H9 (cell line): ENCODE measurements at regions not wholly inside any gene's neighbourhood (a gene's known extent, or its start where the extent isn't known, plus 50 kb on each side); places are given as distances from the start of the nearest gene placed in this dataset.

ENCODE experiments used
- DNase-seq: peaks from one replicate; pipeline ENCODE4 v3.0.0-alpha.2; 2017
- H2AFZ ChIP-seq: one replicate; pipeline ENCODE4 v1.6.1; 2013; ENCODE audit warnings: mild to moderate bottlenecking, low read length, control low read depth, moderate library complexity
- H2AK5ac ChIP-seq: 2 replicates; pipeline ENCODE4 v1.6.1; 2013; ENCODE audit warnings: low read length, control low read depth, mixed read lengths; ENCODE audit not compliant: insufficient read length
- H2BK120ac ChIP-seq: one replicate; pipeline ENCODE4 v1.6.1; 2013; ENCODE audit warnings: low read depth, mild to moderate bottlenecking, low read length, control low read depth, inconsistent platforms; ENCODE audit not compliant: poor library complexity, severe bottlenecking
- H2BK12ac ChIP-seq: 2 replicates; pipeline ENCODE4 v1.6.1; 2013; ENCODE audit warnings: low read length, control low read depth, mixed read lengths, low read depth; ENCODE audit not compliant: insufficient read length
- H2BK15ac ChIP-seq: 2 replicates; pipeline ENCODE4 v1.6.1; 2013; ENCODE audit warnings: low read depth, low read length, control low read depth
- H2BK20ac ChIP-seq: one replicate; pipeline ENCODE4 v1.6.1; 2013; ENCODE audit warnings: low read depth, mild to moderate bottlenecking, low read length, control low read depth, inconsistent platforms; ENCODE audit not compliant: poor library complexity, severe bottlenecking
- H2BK5ac ChIP-seq: 2 replicates; pipeline ENCODE4 v1.6.1; 2013; ENCODE audit warnings: low read length, control low read depth, mixed read lengths; ENCODE audit not compliant: insufficient read length
- H3K14ac ChIP-seq: 2 replicates; pipeline ENCODE4 v1.6.1; 2013; ENCODE audit warnings: low read length, control low read depth; ENCODE audit not compliant: insufficient read depth
- H3K18ac ChIP-seq: 2 replicates; pipeline ENCODE4 v1.6.1; 2013; ENCODE audit warnings: low read depth, mild to moderate bottlenecking, mixed read lengths, low read length, control low read depth; ENCODE audit not compliant: insufficient read length
- H3K23ac ChIP-seq: 2 replicates; pipeline ENCODE4 v1.6.1; 2013; ENCODE audit warnings: low read length, control low read depth, mixed read lengths, low read depth; ENCODE audit not compliant: insufficient read length
- H3K23me2 ChIP-seq: 2 replicates; pipeline ENCODE4 v1.6.1; 2013; ENCODE audit warnings: low read depth, mild to moderate bottlenecking, mixed read lengths, low read length, control low read depth; ENCODE audit not compliant: insufficient read length, poor library complexity, severe bottlenecking
- H3K27ac ChIP-seq: 2 replicates; pipeline ENCODE4 v1.5.1; 2013; ENCODE audit warnings: low read length, control low read depth, mixed read lengths, low read depth; ENCODE audit not compliant: insufficient read length
- H3K27me3 ChIP-seq: 2 replicates; pipeline ENCODE4 v1.6.1; 2013; ENCODE audit warnings: low read length, control low read depth, inconsistent platforms; ENCODE audit not compliant: insufficient read depth
- H3K4ac ChIP-seq: 2 replicates; pipeline ENCODE4 v1.6.1; 2013; ENCODE audit warnings: low read depth, mild to moderate bottlenecking, control low read depth, inconsistent platforms, low read length, moderate library complexity
- H3K4me1 ChIP-seq: 2 replicates; pipeline ENCODE4 v1.6.1; 2013; ENCODE audit warnings: low read length, control low read depth, inconsistent platforms; ENCODE audit not compliant: insufficient read depth
- H3K4me2 ChIP-seq: 2 replicates; pipeline ENCODE4 v1.6.1; 2013; ENCODE audit warnings: low read length, control low read depth, mixed read lengths; ENCODE audit not compliant: insufficient read length, insufficient read depth
- H3K56ac ChIP-seq: 2 replicates; pipeline ENCODE4 v1.6.1; 2013; ENCODE audit warnings: low read depth, mild to moderate bottlenecking, mixed read lengths, low read length, control low read depth; ENCODE audit not compliant: insufficient read length
- H3K79me1 ChIP-seq: 2 replicates; pipeline ENCODE4 v1.6.1; 2013; ENCODE audit warnings: low read depth, mild to moderate bottlenecking, moderate library complexity, low read length, control low read depth, inconsistent platforms; ENCODE audit not compliant: insufficient read depth, poor library complexity, severe bottlenecking
- H3K79me2 ChIP-seq: 2 replicates; pipeline ENCODE4 v1.6.1; 2013; ENCODE audit warnings: low read length, control low read depth, inconsistent platforms; ENCODE audit not compliant: insufficient read depth
- H3K9ac ChIP-seq: 2 replicates; pipeline ENCODE4 v1.6.1; 2013; ENCODE audit warnings: low read length, control low read depth, mixed read lengths; ENCODE audit not compliant: insufficient read length; ENCODE audit errors: extremely low read depth
- H3K9me3 ChIP-seq: one replicate; pipeline ENCODE4 v1.6.1; 2013; ENCODE audit warnings: low read depth, low read length, inconsistent platforms; ENCODE audit not compliant: control insufficient read depth
- H3T11ph ChIP-seq: one replicate; pipeline ENCODE4 v1.6.1; 2013; ENCODE audit warnings: mild to moderate bottlenecking, low read length, control low read depth, inconsistent platforms
- H4K20me1 ChIP-seq: one replicate; pipeline ENCODE4 v1.6.1; 2013; ENCODE audit not compliant: control insufficient read depth, insufficient read length, insufficient read depth
- H4K5ac ChIP-seq: 2 replicates; pipeline ENCODE4 v1.6.1; 2013; ENCODE audit warnings: low read depth, mild to moderate bottlenecking, mixed read lengths, low read length, control low read depth; ENCODE audit not compliant: insufficient read length
- H4K8ac ChIP-seq: replicated peaks from 2 replicates; pipeline ENCODE4 v1.6.1; 2013; ENCODE audit warnings: low read length, control low read depth, mixed read lengths, low read depth; ENCODE audit not compliant: insufficient read length
- H4K91ac ChIP-seq: 2 replicates; pipeline ENCODE4 v1.6.1; 2013; ENCODE audit warnings: low read depth, mild to moderate bottlenecking, moderate library complexity, mixed read lengths, low read length, control low read depth; ENCODE audit not compliant: insufficient read length
- H3K27ac Mint-ChIP-seq, 3 experiments: 2 replicates in 2 of 3; 3 replicates in 1 of 3; pipeline ENCODE4 v1.8.0; 2020 to 2021; ENCODE audit warnings: mixed read lengths in 3 of 3, mild to moderate bottlenecking in 1 of 3, moderate library complexity in 1 of 3
- H3K27me3 Mint-ChIP-seq: 2 replicates; pipeline ENCODE4 v1.8.0; 2021; ENCODE audit warnings: low read depth, mild to moderate bottlenecking, moderate library complexity, mixed read lengths
- H3K36me3 Mint-ChIP-seq, 3 experiments: 2 replicates in 2 of 3; 3 replicates in 1 of 3; pipeline ENCODE4 v1.8.0; 2020 to 2021; ENCODE audit warnings: low read depth in 3 of 3, mixed read lengths in 3 of 3; ENCODE audit not compliant: insufficient read depth in 1 of 3
- H3K4me1 Mint-ChIP-seq, 2 experiments: 2 replicates each; pipeline ENCODE4 v1.8.0; 2020; ENCODE audit warnings: mixed read lengths in 2 of 2
- H3K4me3 Mint-ChIP-seq, 2 experiments: 2 replicates in 1 of 2; 3 replicates in 1 of 2; pipeline ENCODE4 v1.8.0; 2020 to 2021; ENCODE audit warnings: mild to moderate bottlenecking in 2 of 2, mixed read lengths in 2 of 2, moderate library complexity in 1 of 2
- H3K9me3 Mint-ChIP-seq, 2 experiments: 2 replicates in 1 of 2; 3 replicates in 1 of 2; pipeline ENCODE4 v1.8.0; 2020; ENCODE audit warnings: mild to moderate bottlenecking in 2 of 2, mixed read lengths in 2 of 2, moderate library complexity in 1 of 2
- WGBS: extraction: QIAGEN DNeasy Blood & Tissue Kit; methylation state at CpG from one replicate; pipeline ENCODE4 v1.1.7; 2013; ENCODE audit warnings: missing lambda C conversion rate, low lambda C conversion rate, mixed read lengths; ENCODE audit not compliant: insufficient read length; ENCODE audit errors: extremely low coverage; 5-methylcytosine and 5-hydroxymethylcytosine counted together
- TF ChIP-seq, protein P1 (sequence below): fragments of 200-600 bp; sonication (generic); conservative IDR thresholded peaks from 3 replicates; pipeline ENCODE4 v1.8.0; 2021; ENCODE audit warnings: antibody characterized with exemption, mild to moderate bottlenecking

DNA sequence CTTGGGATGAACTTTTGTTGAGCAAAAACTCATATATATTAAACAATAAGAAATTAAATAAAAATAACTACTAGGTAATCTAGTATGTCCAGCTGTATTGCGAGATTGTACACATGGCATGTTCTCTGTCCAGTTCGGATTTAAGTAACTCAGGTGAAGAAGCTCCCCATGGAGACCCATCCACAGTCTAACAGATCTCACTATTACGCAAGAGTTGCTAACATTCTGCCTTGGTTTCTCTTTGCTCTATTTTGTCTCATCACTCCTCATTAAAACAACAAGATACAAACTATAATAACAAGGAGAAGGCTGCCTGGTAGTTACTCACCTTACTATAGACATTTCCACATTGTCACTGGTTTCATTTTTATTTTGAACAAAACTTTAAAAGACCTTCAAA is 1372.3 kb upstream of the CELF2 start:
- Histone ChIP-seq H2BK5ac (no peak overlapping the region), H3K4ac (no peak overlapping the region), H3K4me2 (no peak overlapping the region), H3K23ac (no peak overlapping the region), H3K4me1 (no peaks in the 10 kb centered on the region), H3K27me3 (no peaks in the 10 kb centered on the region), H3K27ac (no peak overlapping the region), H3K23me2 (no peaks in the 10 kb centered on the region), H3K18ac (no peak overlapping the region), H4K5ac (no peak overlapping the region), H2BK120ac (no peak overlapping the region), H3K79me1 (no peaks in the 10 kb centered on the region), H2BK20ac (no peak overlapping the region), H3K79me2 (no peaks in the 10 kb centered on the region), H4K91ac (no peak overlapping the region), H4K20me1 (no peaks in the 10 kb centered on the region), H4K8ac (no peak overlapping the region), H2AFZ (no peak overlapping the region), H3K14ac (no peak overlapping the region), H2AK5ac (no peak overlapping the region), H2BK15ac (no peak overlapping the region), H3T11ph (no peak overlapping the region), H2BK12ac (no peak overlapping the region), H3K9me3 (no peaks in the 10 kb centered on the region), H3K56ac (no peak overlapping the region), H3K9ac (no peak overlapping the region)
- Mint-ChIP-seq H3K4me1 (peaks cover 9 to 11% of the 10 kb centered on the region in 2 experiments), H3K36me3 (peaks cover 10 to 47% (median 12%) of the 10 kb centered on the region in 3 experiments), H3K9me3 (peaks cover 29 to 30% of the 10 kb centered on the region in 2 experiments), H3K27me3 (no peaks in the 10 kb centered on the region), H3K4me3 (no peak overlapping the region), H3K27ac (no peak overlapping the region)
- DNase-seq = no peak
- TF ChIP-seq, protein P1, sequence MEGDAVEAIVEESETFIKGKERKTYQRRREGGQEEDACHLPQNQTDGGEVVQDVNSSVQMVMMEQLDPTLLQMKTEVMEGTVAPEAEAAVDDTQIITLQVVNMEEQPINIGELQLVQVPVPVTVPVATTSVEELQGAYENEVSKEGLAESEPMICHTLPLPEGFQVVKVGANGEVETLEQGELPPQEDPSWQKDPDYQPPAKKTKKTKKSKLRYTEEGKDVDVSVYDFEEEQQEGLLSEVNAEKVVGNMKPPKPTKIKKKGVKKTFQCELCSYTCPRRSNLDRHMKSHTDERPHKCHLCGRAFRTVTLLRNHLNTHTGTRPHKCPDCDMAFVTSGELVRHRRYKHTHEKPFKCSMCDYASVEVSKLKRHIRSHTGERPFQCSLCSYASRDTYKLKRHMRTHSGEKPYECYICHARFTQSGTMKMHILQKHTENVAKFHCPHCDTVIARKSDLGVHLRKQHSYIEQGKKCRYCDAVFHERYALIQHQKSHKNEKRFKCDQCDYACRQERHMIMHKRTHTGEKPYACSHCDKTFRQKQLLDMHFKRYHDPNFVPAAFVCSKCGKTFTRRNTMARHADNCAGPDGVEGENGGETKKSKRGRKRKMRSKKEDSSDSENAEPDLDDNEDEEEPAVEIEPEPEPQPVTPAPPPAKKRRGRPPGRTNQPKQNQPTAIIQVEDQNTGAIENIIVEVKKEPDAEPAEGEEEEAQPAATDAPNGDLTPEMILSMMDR = no peak
- no CpG with 5 or more reads among the region's 3 CpGs for WGBS
